HTR-8/SVneo (cell line): ENCODE measurements at regions not wholly inside any gene's neighbourhood (a gene's known extent, or its start where the extent isn't known, plus 50 kb on each side); places are given as distances from the start of the nearest gene placed in this dataset.
"Not testable (repeated sequence)": the region's sequence is repeated elsewhere in the genome, so short reads cannot be mapped to it uniquely, and the experiment has no call there.

Experiments
- DNase-seq: peaks from one replicate; pipeline ENCODE4 v3.0.0; 2011; ENCODE audit warnings: low spot score, mixed read lengths; ENCODE audit not compliant: insufficient read length
- FAIRE-seq: peaks from 2 replicates; lab custom pipeline; 2011; peaks lifted over from hg19 to GRCh38; lab: Jason Lieb, UNC

DNA sequence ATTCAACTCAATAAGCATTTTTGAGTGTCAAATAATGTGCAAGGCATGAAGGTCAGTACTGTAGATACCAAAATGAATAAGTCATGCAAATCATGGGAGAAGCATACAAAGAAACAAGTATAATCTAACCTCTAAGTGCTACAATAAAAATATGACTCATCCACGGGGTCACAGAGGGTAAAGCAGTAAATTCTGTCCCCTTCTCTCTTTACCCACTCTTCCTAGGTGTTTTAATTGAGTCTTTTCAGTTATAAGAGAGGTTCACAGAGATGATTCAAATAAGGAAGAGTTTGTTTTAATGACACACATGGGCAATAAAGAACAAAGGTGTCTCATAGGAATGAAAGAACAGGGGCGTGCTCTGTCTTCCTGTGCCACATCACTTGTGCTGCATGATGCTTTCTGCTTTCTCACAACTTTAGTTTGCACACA lies 71.5 kb upstream of the DAAM1 start:
- FAIRE-seq (peak; percentile 97), DNase-seq (peak; percentile 58)

DNA sequence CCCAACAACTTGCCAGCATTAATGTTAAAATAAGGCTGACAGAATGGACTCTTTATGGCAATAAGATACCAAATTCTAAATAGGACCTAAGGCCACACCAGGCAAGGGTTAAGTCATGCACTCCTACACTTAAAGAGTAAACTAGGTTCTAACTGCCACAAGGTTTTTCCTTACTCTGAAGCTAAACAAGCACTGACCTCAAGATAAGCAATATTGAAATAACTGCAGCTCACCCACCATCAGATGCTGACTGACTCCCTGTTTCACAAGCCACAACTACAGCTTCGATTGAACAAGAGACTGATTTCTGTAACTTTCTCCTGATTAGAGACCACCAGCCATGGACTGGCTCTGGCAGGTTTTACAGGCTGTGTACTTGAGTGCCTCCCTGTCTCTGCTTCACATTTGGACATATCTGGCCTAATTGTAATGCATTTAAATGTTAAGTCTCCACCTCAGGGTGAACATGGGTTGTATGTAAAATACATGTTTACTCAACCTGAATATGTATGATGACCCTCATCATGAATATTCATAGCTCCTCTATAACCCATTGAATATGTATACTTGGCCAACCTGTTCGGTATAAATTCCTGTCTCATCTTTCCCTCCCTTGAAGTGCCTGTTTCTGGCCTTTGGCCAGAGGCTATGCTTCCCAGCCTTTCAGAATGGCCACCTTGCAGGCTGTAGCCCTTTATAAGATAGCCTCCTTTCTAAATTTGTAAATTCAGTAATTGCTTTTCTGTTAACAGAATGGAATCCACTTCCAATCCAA lies 70.5 kb upstream of the DAAM1 start:
- DNase-seq = no peak
- no peak for FAIRE-seq

DNA sequence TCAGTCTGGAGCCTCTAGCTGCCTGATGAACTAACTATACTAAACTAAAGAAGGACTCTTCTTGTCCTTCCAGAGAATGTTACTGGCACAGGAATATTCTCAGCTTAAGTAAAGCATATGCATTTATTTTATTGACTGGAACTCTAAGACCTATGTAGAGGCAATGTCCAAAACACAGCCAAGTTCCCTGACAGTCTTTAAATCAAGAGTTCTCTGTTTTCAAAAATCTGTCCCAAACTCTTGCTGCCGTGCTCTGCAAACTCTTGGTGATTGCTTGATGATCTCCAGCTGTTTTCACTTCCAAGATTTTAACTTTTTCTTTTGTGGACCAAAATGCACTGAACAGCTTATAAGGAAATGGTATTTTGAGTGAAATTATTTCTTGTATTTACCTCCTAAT lies 67.5 kb upstream of the DAAM1 start:
- no peak for DNase-seq
- FAIRE-seq = no peak

DNA sequence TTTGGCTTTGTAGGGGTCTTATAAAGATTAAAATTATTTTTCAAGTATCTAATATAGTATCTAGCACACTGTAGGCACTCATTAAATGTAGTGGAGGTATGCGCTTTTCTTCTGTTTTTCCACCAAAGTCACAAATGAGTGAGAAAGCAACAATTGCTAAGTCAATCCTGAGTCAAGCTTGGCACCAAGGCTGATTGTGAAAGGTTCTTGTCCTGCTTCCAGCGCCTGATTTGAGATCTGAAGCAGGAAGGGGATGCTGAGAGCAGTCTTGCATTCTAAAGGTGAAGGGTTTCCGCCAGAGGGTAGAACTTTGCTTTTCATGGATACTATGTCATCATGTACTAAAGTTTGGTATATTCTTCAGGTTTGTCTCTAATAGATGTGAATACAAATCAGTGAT lies 64.9 kb upstream of the DAAM1 start:
- no peak for DNase-seq
- FAIRE-seq = peak; percentile 88

DNA sequence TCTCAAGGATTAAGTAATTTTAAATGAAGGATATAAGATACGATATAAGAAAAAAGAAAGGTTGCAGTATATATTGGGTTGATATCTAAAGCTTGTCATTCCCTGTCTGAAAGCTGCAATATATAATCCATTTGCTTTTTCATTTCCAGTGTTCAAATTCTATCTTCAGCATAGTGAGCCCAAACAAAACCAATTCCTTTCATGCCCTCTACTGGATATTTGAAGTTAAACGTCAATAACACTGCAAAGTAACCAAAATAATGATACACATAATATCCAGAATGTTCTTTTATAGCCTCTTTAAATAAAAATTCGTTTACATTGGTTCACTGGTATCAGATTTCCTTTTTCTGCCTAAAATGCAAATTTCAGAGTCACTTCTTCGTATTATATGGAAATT lies 64.5 kb upstream of the DAAM1 start:
- peak; percentile 96 for FAIRE-seq

DNA sequence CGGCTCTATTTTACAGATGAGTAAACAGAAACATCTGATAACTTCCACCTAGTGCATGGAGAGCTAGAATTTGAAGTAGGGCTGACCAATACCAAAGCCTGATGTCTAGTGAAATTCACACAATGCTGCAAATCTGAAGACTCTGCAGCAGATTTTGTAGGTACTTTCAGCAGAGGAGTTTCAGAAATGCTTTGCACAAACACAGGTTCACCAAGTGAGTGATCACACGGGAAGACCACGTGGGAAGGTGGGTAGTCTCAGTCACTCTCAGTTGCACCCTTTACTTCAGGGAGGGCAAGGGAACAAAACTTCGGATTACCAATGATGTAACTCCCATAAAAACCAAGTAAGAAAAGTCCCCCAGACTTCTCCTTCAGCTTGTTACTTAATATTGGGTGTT lies 63.3 kb upstream of the DAAM1 start:
- DNase-seq (no peak), FAIRE-seq (no peak)

More for the DNA sequence above, 64.5 kb upstream of the DAAM1 start:
- DNase-seq = peak; percentile 49

DNA sequence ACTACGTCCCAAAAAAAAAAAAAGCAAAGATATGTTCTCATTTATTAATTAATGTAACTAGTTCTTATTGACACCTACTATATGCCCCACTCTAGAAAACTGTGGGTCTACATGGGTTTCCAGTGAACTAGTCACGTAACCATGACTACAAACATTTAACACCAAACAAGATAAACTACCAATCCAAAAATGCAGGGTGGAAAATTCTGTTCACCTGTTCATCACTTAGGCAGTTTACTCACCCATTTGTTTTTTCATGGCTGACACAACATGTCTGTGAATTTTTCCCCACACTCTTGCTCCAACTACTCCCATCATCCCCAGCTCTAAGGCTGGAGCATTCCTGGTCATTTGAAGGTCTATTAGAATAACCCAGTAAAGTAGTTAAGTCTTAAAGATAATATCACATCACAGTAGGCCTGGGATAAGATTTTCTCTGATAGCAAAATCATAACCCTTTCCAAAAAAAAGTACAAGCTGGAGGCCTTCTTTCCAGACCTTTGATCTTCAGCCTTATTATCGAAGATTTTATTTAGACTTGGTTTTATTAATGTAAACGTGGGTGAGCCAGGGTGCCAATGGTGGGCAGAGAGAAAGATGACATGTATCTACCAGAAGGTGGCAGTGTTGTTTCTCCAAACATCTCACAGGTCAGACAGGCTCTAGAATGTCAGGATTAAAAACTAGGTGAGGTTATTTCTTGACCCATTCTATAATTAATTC lies 61.6 kb upstream of the DAAM1 start:
- FAIRE-seq (peak; percentile 99), DNase-seq (peak; percentile 91)

DNA sequence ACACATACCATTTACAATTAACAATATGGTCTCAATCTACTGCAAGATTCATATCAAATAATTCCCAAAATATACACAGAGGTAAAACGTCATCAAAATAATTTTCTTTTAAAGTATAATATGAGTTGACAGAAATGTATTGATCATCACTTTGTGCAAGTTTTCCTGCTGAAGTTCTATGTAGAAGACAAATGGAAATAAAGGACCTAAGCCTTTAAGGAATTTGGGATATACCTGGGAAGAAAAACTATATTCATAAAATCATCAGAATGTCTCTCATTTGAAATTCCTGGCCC lies 61.1 kb upstream of the DAAM1 start:
- no peak for DNase-seq
- FAIRE-seq = no peak

DNA sequence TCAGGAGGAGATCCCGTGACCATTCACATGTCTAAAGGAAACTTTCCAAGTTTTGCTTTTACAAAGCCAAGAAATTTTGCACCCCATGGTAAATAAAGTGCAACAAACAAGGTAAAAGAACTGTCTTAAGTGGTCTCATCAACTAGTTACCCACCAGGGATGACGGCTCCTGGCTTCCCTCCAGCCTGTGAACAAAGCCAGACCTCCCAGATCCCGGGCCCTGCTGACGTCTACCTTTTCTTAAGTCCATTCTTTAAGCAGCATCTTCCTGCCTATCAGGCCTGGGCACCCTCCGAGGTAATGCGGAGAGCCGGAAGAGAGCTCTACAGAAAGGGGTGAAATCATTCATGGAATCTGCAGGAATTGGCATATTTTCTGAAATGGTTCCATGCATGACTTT lies 58.0 kb upstream of the DAAM1 start:
- DNase-seq (no peak), FAIRE-seq (no peak)

DNA sequence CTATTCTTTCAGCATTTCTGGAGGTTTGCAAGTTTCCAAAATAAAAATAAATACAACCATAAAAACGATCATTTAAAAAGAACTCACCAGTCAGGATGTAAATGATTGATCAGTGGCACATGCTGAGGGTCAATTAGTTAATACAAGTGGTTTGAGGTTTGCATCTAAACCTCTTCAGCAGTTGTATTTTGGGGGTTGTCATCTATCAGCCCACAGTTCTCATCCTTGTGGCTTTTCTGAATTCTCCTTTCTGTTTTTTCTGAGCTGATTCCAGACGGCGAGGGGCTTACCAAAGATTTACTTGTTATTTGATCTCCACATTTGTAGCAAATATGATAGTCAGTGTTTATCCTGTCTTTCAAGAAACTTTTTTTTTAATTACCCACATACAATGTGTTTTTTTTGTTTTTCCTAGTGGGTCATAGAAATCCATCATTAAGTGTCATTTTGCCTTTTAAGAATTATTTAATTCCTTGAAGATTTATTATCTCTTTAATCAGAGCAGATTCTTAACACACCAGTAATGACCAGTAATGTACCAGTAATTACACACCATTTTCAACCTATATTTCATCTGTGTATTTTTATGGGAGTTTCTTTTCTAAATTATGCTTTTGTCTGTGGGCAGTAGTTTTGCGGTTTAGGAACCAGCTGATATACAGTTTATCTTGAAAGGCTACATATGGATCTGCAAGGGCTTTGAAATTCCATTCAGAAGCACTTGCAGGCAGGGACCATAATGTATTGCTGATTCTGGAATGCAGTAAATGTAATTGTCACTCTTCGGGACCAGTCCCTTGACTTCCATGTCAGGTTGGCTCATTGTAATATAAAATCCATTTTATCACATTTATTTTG lies 56.3 kb upstream of the DAAM1 start:
- DNase-seq (no peak), FAIRE-seq (peak; percentile 36)

DNA sequence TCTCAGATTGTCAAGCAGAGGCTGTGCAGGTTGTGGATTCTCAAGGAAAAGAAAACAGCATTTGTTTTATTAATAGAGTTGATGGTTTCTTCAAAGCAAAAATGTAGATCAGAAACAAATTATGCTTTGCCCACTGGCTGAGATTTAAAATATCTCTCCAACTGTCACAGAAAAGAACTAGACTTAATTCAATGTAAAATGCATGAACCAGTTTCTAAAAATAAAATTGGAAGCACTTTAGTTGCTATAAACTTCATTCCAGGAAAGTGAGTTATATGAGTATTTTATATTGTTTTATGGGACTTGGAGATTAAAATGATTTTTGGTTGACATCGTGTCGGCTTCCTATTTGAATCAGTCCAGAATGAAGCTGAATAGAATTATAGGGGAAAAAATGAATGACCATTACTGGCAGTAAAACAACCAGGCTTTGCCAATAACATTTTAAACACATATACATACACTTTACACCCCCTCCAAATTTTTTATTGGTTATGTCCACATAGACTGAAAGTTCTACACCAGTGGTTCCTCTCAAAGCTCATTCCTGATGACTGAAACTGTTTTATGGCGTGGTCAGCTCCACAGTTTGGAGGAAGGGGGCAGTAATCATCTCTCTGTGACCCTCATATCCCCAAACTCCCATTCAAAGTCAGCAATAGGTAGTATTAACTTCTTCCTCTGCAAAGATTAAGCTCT lies 55.5 kb upstream of the DAAM1 start:
- FAIRE-seq (peak; percentile 69), DNase-seq (peak; percentile 37)

DNA sequence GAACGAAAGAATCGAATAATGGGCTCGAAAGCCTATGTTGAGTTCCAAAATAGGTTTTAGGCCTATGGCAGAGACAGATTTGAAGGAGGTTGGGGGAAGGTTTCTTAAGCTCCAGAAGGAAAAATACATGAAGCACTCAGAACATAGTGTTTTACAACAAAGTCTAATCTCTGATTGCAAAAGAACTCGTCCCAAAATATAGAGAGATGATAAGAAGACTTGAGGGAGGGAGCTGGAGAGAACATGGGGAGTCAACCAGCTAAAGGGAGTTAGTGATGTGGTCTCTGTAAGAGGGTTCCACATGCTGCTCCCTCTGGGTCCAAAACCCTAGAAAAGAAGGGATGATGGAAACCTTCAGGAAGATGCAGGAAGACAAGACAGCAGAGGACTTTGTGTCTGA lies 54.8 kb upstream of the DAAM1 start:
- FAIRE-seq = no peak

DNA sequence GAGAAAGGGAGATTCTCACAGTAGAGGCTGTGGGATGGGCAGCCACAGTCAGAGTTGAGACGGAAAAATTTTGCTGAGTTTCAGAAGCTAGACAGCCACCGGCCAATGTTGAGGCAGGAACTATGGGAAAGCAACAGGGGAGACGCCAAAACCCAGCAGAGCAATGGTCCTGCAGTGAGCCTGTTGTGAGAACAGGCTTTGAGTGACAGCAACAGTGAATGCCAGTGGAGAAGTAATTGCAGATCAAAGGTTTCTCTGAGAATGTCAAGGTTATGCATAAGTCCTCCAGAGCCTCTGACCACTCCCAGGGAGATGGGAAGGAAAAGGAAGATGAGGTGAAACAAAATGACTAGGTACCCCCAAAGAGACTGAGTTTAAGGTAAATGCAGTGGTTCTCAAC lies 54.2 kb upstream of the DAAM1 start:
- no peak for DNase-seq
- FAIRE-seq = no peak

More for the DNA sequence above, 54.8 kb upstream of the DAAM1 start:
- DNase-seq = no peak

DNA sequence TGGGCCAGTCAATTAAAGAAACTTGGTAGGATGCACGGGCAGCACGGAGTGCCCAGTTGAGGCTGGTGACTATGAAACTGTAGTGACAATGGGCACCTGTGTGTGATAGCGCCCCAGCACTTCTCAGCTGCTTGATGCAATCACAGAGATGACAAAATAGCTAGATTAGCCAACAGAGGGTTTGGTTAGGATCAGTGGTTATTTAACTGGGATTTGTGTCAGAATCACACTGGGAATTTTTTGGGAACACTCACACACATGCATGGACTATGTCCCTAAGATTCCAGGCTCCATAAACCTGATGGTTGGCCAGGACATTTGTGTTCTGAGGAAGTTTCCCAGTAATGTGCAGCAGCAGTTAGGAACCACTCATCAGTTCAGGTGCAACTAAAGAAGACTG lies 51.2 kb upstream of the DAAM1 start:
- DNase-seq = no peak
- FAIRE-seq = peak; percentile 38

DNA sequence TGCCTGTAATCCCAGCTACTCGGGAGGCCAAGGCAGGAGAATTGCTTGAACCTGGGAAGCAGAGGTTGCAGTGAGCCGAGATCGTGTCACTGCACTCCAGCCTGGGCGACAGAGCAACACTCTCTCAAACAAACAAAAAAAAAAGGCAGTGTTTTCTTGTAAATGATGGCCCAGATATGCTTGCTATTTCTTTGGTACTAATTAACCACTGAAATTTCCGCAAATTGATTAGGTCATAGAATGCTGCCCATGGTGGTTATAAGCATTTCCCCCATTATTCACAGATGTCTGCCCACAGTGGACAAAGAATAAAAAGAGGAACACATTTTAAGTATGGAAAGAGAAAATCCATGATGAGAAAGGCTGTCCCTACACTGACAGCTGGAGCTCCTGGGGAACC lies 49.9 kb upstream of the DAAM1 start:
- peak; percentile 49 for FAIRE-seq
- DNase-seq = not testable (repeated sequence)
